NCI-H1105 (cell line): ENCODE measurements at regions not wholly inside any gene's neighbourhood (a gene's known extent, or its start where the extent isn't known, plus 50 kb on each side); places are given as distances from the start of the nearest gene placed in this dataset.

Experiments used
- DNase-seq: peaks from one replicate; lab custom pipeline; 2025; lab: John Stamatoyannopoulos, UW

DNA sequence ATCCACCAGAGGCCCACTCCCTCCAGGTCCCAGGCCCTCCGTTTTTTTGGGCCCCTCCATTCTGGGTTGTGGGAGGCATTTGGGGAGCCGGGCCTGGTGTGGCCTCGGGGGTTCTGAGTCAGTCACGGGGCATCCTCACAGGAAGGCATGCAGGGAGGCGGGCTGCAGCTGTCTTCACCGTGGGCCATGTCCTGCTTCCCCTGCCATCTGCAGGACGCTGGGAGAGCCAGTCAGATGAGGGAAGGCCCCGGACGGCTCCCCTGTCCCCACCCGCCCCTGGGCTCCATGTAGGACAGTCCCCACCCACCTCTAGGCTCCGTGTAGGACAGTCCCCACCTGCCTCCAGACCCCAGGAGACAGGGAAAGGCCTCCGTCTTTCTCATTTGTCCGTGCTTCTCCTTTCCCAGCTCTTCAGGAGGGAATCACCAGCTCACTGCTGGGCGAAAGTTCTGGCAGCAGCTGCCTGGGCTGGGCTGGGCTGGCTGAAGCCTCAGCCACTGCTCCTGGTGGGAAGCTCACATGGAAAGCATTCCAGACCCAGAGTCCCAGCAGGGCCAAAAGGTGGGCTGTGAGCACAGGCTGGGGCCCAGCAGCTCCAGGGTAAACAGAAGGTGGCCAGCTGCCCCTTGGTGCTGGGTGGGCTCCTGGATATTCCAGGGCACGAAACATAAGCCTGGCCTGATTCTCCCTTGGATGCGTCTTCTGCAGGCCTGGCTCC is 217.8 kb downstream of the KIF26A start:
- DNase-seq, result no peak

DNA sequence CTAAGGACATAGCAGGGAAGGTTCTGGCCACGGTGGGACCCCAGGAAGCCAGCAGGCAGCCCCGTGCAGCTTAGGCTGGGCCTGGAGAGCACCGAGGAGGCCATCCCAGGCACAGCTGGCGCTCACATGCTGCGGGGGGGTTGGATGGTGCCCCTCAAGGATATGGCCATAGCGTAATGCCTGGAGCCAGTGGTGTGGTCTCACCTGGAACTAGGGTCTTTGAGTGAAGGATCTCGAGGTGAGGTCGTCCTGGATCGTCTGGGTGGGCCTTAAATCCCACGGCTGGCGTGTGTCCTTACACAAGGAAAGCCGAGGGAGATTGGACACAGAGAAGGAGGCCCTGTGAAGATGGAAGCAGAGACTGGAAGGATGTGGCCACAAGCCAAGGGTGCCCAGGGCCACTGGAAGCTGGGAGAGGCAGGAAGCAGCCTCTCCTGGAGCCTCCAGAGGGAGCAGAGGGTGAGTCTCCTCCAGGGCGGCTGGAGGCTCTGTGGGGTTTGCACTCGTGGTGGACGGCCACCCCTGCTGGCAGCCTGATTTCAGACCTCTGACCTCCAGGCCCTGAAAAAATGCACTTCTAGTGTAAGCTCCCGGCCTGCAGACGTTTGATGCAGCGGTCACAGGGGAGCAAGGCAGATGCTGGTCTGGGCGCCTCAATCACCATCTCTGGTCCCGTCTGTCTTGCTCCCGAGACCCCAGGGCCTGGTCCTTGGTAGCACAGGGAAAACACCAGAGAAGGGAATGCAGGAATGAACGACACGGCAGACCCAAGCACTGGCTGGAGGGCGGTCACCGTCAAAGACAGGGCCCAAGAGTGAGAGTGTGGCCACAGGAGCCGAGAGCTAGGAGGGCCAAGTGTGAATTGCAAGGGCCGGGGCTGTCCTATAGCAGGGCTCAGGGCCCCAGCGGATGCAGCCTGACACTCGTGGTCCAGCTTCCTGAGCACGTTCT is 218.6 kb downstream of the KIF26A start:
- no peak for DNase-seq

DNA sequence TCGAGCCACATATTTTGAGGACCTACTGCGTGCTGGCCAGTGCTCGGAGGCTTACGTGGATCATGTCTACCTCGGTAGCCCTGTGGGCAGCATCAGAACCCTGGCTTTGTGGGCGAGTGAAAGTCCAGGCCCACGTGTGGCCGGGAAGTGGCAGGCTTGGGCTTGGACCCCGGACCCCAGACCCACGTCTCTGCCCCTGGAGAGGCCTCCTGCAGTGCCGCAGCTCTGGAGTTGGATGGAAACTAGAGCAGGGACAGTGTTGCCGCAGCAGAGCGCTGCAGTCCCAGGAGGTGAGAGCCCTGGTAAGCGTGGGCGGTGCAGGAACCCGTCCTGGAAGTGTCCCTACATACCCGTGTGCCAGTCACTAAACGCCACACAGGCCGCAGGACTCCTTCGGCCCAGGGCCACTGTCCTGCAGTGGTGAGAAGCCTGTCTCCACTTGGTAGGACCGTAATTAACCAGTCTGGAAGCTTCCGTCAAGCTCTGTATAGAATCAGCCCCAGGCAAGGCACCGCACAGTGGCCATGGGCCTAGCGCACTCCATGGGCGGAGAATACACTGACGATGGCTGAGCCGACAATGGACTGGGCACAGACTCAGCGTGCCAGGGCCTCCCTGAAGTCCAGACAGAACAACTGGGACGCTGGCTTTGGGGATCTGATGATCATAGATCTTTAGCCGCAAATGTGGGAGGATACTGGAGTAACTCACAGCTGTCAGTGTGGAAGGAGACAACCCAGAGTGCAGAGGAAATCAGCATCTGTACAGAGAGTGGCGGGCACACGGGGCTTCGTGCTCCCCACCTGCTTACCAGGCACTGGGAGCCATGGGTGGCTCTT is 219.5 kb downstream of the KIF26A start:
- DNase-seq, result no peak

DNA sequence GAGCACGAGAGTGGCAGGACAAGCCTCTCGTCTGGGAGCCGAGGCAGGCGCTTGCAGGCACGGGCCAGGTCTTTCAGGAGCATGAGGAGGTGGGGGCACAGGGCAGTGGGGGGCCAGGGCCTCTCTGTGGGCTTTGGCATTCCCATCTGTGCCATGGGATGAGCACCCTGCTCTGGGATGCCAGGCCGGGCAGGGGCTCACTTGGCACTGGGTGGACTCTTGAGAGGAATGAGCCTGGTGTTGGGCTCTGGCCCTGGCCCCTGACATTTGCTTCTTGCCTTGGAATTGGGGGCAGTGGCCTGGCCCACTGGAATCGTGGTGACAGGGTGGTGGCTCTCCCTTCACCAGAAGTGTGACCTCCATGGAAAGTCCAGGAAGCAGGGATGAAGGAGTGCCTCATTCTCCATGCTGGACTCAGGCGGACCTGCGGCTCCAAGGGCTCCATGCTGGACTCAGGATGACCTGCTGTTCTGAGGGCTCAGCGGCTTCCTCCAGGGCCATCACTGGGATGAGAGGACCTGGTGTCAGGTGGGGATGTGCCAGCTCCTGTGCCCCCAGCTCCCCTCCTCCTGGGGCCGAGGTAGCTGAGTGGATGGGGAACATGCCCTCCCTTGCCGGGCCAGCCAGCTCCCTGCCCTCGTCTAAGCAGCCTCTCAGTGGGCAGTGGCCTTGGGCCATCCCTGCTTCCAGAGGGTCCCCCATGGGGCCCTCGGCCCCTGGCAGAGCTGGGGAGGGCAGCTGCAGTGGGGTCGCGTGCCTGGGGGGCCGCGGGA is 220.3 kb downstream of the KIF26A start:
- DNase-seq, result no peak

DNA sequence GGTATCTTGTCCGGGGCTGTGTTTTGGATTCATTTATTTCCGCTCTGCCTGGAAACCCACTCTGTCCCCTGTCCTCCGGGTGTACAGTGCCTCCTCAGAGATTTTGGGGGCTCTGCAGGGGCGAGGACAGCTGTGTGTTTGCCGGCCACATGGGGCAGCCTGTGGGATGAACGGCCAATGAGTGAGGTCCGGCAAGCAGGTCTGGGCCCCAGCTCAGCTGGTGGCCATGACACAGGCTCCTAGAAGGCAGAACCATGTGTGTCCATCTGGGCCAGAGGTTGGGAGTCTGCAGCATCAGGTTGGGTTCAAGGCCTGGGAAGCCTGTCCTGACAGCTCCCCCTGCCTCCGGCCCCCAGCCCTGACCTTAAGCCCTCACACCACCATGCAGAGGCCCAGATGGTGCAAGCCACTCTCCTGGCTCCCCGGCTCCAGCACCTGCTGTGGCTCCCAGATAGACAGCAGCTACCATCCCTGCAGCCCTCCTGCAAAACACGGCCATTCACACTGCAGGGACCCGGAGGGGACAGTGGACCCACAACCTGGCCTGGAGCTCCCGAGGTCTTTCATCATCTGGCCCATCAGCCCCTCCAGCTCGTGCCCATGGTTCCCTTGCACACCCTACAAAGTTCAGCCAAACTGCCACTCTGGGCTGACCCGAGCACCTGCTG is 220.1 kb upstream of the C14orf180 start:
- no peak for DNase-seq

DNA sequence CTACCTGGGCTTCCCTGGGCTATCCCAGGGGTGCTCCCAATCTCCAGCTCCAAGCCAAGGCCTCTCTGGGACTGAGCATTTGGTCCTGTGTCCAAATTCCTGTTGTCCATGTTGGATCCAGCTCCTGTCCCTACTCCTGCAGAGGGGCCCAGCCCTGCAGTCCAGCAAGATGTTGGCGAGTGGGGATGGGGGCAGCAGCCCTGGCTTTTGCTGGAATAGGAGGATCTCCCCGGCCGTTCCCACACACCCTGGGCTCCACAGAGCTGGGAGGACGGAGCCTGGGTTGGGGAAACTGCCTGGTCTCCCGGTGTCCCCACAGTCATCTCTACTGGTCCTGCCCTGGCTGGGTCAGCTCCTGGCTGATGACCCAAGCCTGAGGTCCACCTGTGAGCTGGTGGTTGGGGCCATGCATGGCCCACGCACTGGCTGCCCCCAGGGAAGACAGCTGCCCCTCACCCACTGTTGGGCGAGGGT is 219.6 kb upstream of the C14orf180 start:
- DNase-seq, result no peak

DNA sequence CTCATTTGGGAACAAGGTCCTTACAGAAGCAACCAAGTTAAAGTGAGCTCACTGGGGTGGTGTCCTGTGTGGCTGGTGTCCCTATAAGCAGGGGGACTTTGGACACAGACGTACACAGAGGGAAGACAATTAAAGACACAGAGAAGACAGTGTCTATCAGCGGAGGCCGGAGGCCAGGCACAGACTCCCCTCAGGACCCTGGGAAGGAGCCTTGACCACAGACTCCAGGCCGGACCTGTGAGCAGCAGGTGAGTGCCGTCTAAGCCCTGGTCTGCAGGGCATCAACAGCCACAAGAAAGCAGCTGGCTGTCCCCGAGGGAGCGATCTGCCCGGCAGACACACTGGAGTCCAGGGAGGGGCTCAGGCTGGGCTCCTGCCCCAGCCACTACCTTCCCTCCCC is 219.1 kb upstream of the C14orf180 start:
- no peak for DNase-seq

DNA sequence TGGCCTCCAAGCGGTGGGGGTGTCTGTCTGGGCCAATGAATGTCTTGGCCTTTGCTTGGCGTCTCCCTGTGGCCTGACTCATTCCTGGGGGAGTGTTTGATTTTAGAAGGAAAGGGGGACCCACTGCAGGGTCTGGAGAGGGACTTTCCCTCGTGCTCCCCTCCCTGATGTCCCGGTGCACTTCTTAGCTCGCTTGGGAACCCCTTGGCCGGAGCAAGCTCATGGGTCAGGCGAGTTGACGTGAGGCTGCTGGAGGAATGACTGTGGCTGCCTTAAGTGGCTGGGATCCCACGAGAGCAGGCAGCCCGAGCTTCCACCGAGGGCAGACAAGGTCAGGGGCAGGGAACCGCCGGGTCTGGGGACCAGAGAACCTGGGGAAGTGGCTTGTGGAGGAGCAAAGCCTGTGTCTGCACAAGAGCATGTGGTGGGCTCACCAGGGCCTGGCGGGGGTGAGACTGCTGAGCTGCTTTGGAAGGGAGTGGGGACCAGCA is 218.4 kb upstream of the C14orf180 start:
- DNase-seq, result no peak

DNA sequence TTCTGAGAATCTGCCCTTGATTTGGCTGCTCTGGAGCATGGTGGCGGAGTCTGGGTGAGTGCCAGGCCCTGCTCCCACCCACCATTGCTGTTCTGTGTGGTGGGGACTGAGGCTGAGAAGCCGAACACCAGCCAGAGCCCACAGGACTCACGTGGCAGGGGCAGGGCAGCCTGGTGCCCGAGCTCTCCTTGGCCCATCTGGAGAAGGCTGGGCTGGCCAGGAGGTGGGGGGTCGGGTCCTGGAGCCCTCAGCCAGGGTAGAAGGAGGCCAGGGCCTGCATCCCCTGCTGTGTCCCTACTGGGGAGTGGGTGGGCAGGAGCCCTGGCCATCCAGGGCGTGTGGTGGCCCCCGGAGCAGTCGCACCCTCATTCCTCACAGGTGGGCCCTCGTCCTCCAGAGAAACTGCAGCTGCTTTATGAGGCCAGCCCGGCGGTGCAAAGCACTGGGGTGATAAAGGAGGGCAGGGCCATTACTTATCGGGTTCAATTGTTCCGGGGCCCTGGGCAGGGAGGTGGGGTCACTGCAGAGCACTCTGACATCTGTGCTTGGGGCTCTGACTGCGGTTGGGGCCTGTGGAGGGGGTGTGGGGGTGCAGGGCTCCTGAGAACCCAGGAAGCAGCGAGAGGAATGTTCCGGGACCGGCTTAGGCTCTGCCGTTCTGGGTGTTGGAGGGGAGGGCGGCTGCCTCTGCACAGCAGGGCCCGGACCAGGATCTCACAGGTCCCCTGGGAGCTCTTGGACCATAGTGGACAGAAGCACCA is 217.5 kb upstream of the C14orf180 start:
- DNase-seq, result no peak

DNA sequence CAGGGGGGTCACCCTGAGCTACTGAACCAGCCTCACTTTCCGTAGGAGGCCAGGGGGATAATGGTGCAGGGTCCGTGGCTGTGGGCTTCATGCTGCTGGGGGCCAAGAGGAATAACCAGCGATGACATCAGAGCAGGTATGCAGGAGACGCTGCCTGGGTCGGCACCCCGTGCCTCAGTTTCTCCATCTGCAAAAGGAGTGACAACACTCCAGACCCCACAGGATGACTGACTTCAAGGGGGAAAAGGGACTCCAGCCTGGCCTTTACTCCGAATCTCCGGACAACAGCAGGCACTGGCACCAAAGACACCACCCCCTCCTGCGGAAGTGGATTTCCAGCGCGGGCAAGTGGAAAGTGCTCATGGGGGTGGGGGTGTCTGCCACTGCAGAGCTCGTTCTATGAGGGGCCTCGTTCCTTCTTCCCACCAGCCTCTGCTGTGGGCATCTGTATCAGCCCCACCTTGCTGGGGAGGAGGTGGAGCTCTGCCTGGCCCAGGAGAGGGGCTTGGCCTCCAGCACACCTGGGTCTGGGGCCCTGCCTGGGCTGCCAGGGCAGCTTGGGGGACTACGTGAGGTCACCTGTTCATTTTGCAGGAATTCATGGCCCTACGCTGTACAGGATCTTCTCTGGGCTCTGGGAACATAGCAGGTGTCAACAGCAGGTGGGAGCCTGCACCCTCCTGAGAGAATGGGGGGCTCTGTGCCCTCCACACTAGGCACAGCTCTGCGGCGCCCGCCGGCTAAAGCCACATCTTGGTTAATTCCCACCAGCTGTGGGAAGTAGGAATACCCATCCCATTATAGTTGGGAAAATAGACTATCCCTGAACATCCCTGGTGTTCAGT is 216.6 kb upstream of the C14orf180 start:
- DNase-seq, result no peak

DNA sequence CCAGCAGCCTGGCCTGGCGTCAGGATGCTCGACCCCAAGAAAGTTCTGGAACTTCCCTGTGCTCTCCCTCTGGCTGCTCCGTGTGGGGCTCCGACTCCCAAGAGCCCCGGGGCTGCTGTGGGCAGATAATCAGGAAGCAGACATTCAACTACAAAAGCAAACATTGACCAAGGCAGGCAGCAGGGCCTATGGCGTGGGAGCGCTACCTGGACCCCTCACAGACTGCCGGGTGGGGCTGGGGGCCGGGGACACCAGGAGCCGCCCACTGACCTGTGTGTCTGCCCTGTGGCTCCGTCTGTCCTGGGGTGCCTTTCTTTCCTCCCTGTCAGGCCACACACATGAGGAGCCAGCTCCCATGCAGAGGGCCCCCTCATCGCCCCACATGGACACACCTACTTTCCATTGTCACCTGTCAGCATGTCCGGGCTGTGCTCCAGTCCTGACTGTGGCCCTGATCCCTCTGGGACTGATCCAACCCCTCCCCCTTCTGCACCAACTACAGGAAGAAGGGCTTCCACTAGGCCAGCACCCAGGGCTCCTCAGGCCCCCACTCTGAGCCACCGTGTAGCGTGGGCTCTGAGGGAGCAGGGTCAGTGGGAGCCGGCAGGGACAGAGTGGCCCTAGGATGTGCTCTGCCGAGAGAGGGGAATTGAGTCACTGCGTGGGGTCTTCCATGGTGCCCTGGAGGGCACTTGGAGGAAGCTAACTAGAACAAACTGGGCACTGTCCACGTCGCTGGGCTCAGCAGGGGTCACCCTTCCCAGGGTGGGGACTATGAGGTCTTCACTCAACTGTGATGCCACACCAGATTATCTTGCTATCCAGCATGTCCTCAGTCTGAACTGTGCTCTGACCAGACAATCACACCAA is 215.4 kb upstream of the C14orf180 start:
- no peak for DNase-seq

DNA sequence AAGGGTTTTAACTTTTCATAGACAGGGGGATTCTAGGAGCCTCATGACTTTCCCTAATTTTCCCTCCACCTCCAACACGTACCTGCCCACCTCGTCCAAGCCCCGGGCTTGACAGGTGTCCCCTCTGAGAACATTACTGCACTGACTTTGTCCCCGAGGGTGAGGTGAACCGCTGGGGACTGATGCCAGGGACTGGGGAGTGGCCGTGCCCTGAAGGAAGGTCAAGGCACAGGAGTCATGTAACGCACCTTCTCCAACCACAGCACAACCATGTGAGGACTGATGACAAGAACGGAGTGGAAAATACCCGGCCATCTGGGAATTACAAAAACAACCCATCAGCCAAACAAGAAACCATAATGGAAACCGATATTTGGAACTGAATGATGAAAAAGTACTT is 214.7 kb upstream of the C14orf180 start:
- no peak for DNase-seq

DNA sequence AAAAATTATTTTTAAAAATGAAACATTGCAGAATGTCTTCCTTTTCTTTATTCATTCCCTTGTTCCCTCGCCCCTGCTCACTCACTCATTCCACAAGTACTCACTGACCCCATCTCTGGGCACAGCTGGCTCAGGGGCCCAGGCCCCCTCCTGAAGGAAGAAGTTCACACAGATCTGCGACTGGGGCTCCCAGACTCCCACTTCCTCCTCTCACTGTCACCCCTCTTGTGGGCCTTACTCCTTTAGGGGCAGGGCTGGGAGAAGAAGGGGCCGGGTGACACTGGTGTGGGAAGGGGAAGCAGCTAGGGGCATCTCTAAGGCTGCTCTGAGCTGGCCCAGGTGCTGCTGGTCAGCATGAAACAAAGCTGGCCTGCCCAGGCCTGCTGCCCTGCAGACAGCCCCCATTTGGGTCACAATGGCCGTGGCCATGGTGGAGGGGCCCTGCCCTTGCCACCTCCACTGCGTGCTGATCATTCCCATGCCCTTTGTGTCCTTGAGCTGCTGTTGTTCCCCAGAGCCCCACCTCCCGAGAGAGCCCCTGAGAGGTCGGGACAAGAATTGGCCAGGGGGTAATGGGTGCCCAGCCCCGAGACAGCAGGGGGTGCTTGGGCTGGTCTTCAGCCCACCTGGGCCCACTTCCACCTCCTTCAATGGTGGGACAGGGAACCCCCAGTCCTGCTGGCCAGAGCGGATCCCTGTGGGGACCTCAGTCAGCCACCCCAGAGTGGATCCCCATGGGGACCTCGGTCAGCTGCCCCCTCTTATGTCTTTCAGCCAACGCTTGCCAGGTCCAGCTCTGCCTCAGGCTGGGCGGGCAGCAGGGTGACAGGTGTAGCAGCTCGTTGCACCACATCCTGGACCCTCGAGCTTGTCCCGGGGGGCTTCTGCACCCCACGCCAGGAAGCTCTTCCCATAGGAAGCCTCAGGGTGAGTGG is 212.4 kb upstream of the C14orf180 start:
- no peak for DNase-seq

DNA sequence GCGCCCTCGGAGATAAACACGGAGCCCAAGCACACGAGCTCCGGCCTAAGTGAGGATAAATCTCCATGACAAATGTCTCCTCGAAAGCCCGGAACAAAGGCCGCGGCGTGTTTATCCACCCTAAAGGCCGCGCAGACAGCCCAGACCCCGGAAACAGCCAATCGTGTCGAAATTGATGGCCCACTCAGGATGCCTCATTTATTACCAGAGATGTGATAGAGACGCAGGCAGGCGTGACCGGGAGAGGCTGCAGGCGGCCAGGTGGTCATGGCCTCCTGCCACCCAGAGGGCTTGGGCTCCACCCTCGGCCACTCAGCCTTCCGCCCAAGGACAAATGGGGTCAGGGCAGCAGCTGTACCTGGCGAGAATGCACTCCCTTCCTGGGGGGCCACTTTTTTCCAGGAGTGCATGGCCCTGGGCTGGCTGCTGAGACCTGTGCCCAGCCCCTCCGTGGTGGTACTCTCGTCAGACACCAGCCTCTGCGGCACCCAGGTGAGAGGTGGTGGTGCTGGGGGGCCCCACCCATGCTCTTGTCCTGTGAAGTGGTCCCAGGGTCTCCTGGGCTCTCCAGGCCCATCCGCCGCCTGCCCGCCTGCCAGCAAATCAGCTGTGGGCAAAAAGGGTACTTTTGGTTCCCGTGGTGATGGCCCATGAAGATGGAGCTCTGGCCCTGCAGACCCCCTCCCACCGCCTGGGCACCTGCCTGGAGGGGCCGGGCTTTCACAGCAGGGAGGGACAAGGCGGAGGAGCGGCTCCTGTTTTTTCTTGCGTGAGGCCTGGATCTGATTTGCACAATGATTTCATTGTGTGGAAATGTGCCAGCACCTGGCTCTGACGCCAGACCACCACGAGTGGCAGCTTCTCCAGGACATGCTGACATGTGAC is 211.5 kb upstream of the C14orf180 start:
- DNase-seq, result no peak

DNA sequence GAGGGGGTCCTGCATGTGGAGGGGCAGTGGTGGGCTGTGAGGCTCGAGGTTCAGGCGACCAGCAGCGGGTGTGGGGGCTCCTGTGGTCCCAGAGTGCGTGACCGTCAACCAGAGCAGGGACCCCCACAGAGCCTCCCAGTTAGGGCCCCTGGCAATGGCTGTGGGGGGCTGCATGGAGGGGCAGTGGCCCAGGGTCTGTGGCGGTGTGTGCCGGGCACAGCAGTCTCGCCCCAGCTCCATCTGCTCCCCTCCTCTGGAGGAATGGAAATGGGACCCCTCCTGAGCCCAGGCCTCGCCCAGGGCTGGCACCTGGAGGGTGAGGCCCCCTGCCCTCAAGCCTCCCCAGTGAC is 210.8 kb upstream of the C14orf180 start:
- no peak for DNase-seq

DNA sequence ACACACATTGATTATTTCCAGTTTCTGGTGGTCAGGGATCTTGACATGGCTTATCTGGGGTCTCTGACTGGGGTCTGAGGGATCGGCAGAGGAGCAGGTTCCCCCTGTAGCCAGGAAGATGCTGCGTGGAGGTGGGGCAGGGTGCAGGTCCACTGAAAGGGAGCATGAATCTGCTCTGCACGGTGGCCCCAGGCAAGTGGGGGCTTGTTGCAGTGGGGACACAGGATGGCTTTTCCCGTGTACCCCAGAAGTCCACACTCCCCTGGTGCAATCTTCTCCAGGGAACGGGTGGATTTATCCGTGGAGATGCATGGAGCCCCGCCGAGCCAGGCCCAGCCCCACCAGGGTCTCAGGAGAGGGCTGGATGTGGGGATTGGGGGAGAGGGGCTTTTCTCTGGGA is 210.4 kb upstream of the C14orf180 start:
- DNase-seq, result no peak
